ENCODE measurements at regions not wholly inside any gene's neighbourhood (a gene's known extent, or its start where the extent isn't known, plus 50 kb on each side); places are given as distances from the start of the nearest gene placed in this dataset.

DNA sequence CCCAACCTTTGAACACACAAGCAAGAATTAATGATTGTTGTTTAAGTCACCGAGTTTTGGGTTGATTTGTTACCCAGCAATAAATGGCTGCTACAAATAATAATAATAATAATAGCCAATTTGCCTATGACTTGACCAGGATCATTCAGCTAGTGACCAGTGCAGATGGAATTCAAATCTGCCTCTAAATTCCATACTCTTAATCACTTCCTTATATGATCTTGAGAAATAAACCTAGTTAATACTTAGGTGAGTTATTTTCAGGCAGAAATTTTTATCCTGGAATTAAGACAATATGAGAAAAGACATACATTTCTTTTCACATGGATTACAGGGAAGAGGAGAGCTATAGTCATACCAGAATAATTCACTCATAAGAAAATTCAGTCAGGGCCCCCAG lies 116.0 kb upstream of the GALNT15 start:
- TF ChIP-seq CTCF (IDR thresholded peaks at IDR 0.05) (no peak), EZH2 (IDR thresholded peaks at IDR 0.05; ENCODE audit: borderline replicate concordance, insufficient read depth, low read depth, low read length, poor library complexity, severe bottlenecking) (no peak)
